Vagina (tissue), 2 donors: ENCODE measurements at regions not wholly inside any gene's neighbourhood (a gene's known extent, or its start where the extent isn't known, plus 50 kb on each side); places are given as distances from the start of the nearest gene placed in this dataset.

Experiments
- DNase-seq, 2 donors: peaks; one replicate each; pipeline ENCODE4 v3.0.0-alpha.2; 2017; ENCODE audit errors: extremely low spot score in 2 of 2
- H3K27ac ChIP-seq: fragments of 200-600 bp; sonication (generic); one replicate; pipeline ENCODE4 v1.5.1; 2019
- H3K27me3 ChIP-seq: fragments of 200-600 bp; sonication (generic); one replicate; pipeline ENCODE4 v1.5.1; 2019
- H3K36me3 ChIP-seq, 2 donors: fragments of 200-600 bp; sonication (generic); one replicate each; pipeline ENCODE4 v1.5.1; 2017 to 2019
- H3K4me1 ChIP-seq: fragments of 200-600 bp; sonication (generic); one replicate; pipeline ENCODE4 v1.5.1; 2019
- H3K4me3 ChIP-seq, 2 donors: fragments of 200-600 bp; sonication (generic); 1 replicate in 1 of 2; 2 replicates in 1 of 2; pipeline ENCODE4 v1.5.1; 2016 to 2019
- H3K9me3 ChIP-seq: fragments of 200-600 bp; sonication (generic); one replicate; pipeline ENCODE4 v1.5.1; 2019
- CTCF ChIP-seq, 3 experiments: fragments of 450-650 bp in 2 of 3; fragments of 200-600 bp in 1 of 3; sonication (generic) in 1 of 3; IDR thresholded peaks; one replicate each; pipeline ENCODE4 v1.5.1; 2017 to 2019; ENCODE audit warnings: antibody characterized with exemption in 3 of 3, mild to moderate bottlenecking in 2 of 3, moderate library complexity in 2 of 3
- POLR2A ChIP-seq, 2 donors: fragments of 450-650 bp; IDR thresholded peaks; one replicate each; pipeline ENCODE4 v1.6.1; 2017; ENCODE audit warnings: antibody characterized with exemption in 2 of 2, mild to moderate bottlenecking in 2 of 2, moderate library complexity in 2 of 2
- POLR2AphosphoS5 ChIP-seq, 2 donors: sonication (generic); formaldehyde crosslinking; IDR thresholded peaks; one replicate each; pipeline ENCODE4 v1.9.0; 2017; ENCODE audit warnings: antibody characterized with exemption in 2 of 2, mild to moderate bottlenecking in 2 of 2, low read depth in 1 of 2; ENCODE audit not compliant: insufficient read depth in 1 of 2
- intact Hi-C: fragments of 100-400 bp; cut with DNase I; formaldehyde crosslinking; loops from one replicate; pipeline ENCODE4 v1.15.1; 2023

GRCh38 chr11:34757026-34757451, 136.1 kb downstream of the EHF start:
- H3K4me1 ChIP-seq = peaks cover 5% of the 10 kb centered on the region
- TF ChIP-seq POLR2AphosphoS5 (IDR thresholded peaks at IDR 0.05; ENCODE audit: insufficient read depth in 1 of 2, low read depth in 1 of 2) (peak in 1 of 2 donors; percentile 63), CTCF (IDR thresholded peaks at IDR 0.05) (no peak), POLR2A (IDR thresholded peaks at IDR 0.05) (no peak)
- H3K9me3 ChIP-seq = no peaks in the 10 kb centered on the region
- H3K27ac ChIP-seq = no peak overlapping the region
- no peaks in the 10 kb centered on the region for H3K27me3 ChIP-seq
- no peak for DNase-seq
- intact Hi-C loops = no loop called here
- no peak overlapping the region for H3K4me3 ChIP-seq
- H3K36me3 ChIP-seq = no peaks in the 10 kb centered on the region

GRCh38 chr11:34756591-34756990, 135.7 kb downstream of the EHF start:
- no peaks in the 10 kb centered on the region for H3K36me3 ChIP-seq
- H3K4me1 ChIP-seq = peaks cover 9% of the 10 kb centered on the region
- intact Hi-C loops = no loop called here
- no peaks in the 10 kb centered on the region for H3K27me3 ChIP-seq
- no peak for DNase-seq
- no peak overlapping the region for H3K27ac ChIP-seq
- H3K4me3 ChIP-seq = no peak overlapping the region
- H3K9me3 ChIP-seq = no peaks in the 10 kb centered on the region
- TF ChIP-seq POLR2A (IDR thresholded peaks at IDR 0.05) = no peak
- no peak for TF ChIP-seq CTCF (IDR thresholded peaks at IDR 0.05)
- TF ChIP-seq POLR2AphosphoS5 (IDR thresholded peaks at IDR 0.05; ENCODE audit: insufficient read depth in 1 of 2, low read depth in 1 of 2) = no peak

GRCh38 chr11:34755671-34756070, 134.8 kb downstream of the EHF start:
- H3K27ac ChIP-seq = no peak overlapping the region
- peaks cover 19% of the 10 kb centered on the region for H3K4me1 ChIP-seq
- no peaks in the 10 kb centered on the region for H3K36me3 ChIP-seq
- intact Hi-C loops = no loop called here
- no peaks in the 10 kb centered on the region for H3K27me3 ChIP-seq
- no peak for DNase-seq
- TF ChIP-seq POLR2A (IDR thresholded peaks at IDR 0.05) (no peak), POLR2AphosphoS5 (IDR thresholded peaks at IDR 0.05; ENCODE audit: insufficient read depth in 1 of 2, low read depth in 1 of 2) (no peak), CTCF (IDR thresholded peaks at IDR 0.05) (no peak)
- H3K9me3 ChIP-seq = no peaks in the 10 kb centered on the region
- no peak overlapping the region for H3K4me3 ChIP-seq

- H3K4me1 ChIP-seq = peaks cover 27% of the 10 kb centered on the region
- no peak for DNase-seq
- no peaks in the 10 kb centered on the region for H3K36me3 ChIP-seq
- intact Hi-C loops = no loop called here
- no peaks in the 10 kb centered on the region for H3K9me3 ChIP-seq
- H3K27ac ChIP-seq = no peak overlapping the region
- H3K4me3 ChIP-seq = no peak overlapping the region
- H3K27me3 ChIP-seq = no peaks in the 10 kb centered on the region
- TF ChIP-seq POLR2AphosphoS5 (IDR thresholded peaks at IDR 0.05; ENCODE audit: insufficient read depth in 1 of 2, low read depth in 1 of 2) (peak in 1 of 2 donors; percentile 38), CTCF (IDR thresholded peaks at IDR 0.05) (no peak)
Observed at GRCh38 chr11:34754171-34754823, 133.4 kb downstream of the EHF start.

GRCh38 chr11:34750692-34751405, 130.0 kb downstream of the EHF start:
- Histone ChIP-seq H3K36me3 (no peaks in the 10 kb centered on the region), H3K4me3 (no peak overlapping the region), H3K4me1 (peaks cover 33% of the 10 kb centered on the region), H3K27me3 (no peaks in the 10 kb centered on the region), H3K27ac (peak overlapping the region; percentile 71), H3K9me3 (no peaks in the 10 kb centered on the region)
- intact Hi-C loops = no loop called here
- TF ChIP-seq CTCF (IDR thresholded peaks at IDR 0.05) (no peak), POLR2AphosphoS5 (IDR thresholded peaks at IDR 0.05; ENCODE audit: insufficient read depth in 1 of 2, low read depth in 1 of 2) (no peak), POLR2A (IDR thresholded peaks at IDR 0.05) (no peak)
- no peak for DNase-seq
